GM18505 (cell line): ENCODE measurements at regions not wholly inside any gene's neighbourhood (a gene's known extent, or its start where the extent isn't known, plus 50 kb on each side); places are given as distances from the start of the nearest gene placed in this dataset.

Experiments
- ATAC-seq: cut with Tn5 transposase; IDR thresholded peaks from one replicate; pipeline ENCODE4 v1.9.1; 2021; ENCODE audit not compliant: unreplicated experiment
- POLR2A ChIP-seq: IDR thresholded peaks from 4 replicates; pipeline ENCODE4 v1.6.1; 2011; ENCODE audit warnings: borderline replicate concordance; ENCODE audit not compliant: insufficient read depth, insufficient read length; ENCODE audit errors: extremely low read depth

GRCh38 chr2:15805206-15805605 lies 135.1 kb upstream of the MYCN start:
- TF ChIP-seq POLR2A, result no peak
- no peak for ATAC-seq

DNA sequence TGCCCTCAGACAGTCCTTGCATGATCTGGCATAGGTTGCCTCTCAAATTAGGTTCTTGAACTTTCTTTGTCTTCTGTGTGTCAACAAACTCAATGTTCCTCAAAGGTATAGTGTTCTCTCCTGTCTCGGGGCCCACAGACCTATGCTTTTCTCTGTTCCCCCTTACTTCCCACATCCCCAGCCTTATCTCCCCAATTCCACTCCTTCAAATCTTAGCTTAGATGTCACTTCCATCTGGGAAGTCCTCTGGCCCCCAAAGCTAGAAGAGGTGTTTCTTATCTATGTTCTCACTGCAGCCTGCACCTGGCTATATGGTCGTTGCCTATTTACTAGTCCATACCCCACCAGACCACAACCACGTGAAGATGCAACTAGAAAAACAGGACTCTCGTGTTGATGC lies 134.6 kb upstream of the MYCN start:
- TF ChIP-seq POLR2A, result no peak
- ATAC-seq, result no peak

- no peak for TF ChIP-seq POLR2A
- ATAC-seq, result no peak
These were observed 133.4 kb upstream of the MYCN start for GRCh38 chr2:15806801-15807417.

DNA sequence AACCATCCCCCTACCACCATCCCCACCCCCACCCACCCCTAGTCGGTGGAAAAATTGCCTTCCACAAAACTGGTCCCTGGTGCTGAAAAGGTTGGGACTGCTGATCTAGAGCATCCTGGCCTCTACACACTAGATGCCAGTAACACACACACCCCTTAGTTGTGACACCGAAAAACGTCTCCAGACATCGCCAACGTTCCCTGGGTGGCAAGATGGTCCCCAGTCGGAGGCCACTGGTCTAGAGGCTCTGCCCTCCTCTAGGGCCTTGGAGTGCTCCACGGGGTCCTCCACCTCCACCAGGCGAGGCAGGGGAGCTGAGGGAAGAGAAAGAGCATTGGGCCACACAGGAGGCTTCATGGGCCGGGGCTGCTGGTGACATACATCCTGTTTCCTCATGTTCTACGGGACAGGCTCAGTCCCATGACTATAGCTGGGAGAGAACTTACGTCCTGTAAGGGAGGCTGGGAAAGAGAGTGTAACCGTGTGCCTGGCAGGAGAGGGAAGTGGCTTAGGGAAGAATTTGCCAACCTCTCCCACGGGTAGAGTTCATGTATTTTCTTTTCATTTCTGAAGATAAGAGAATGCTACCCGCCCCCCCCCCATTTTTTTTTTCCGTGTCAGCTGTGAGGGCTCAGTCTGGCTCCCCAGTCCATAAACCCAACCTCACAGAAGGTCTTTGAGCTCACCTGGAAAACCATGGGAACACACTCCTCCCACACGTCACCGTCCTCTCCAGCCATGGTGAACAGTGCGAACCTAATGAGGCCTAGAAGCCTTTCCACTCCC lies 132.7 kb upstream of the MYCN start:
- ATAC-seq, result no peak
- no peak for TF ChIP-seq POLR2A

GRCh38 chr2:15808204-15808910 lies 132.0 kb upstream of the MYCN start:
- ATAC-seq, result no peak
- TF ChIP-seq POLR2A, result no peak

DNA sequence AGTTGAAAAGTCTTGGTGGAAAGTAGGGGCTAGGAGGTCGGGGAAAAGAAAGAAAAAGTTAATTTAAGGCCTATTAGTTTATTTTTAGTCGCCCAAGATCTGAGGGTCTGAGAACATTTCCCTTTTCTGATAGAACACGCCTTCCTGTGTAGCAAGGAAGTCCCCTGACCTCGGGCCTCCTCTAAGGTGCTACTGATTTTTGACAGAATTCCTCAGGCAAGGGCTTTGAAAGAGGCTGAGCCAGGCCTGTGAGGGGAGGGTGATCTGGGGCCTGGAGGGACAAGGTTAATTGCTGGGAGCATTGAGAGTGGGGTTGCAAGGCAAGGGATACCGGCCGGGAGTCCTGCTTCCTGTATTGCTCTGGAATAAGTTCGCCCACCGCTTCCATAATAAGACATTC lies 131.4 kb upstream of the MYCN start:
- no peak for TF ChIP-seq POLR2A
- no peak for ATAC-seq

- TF ChIP-seq POLR2A, result no peak
- no peak for ATAC-seq
These were observed 130.9 kb upstream of the MYCN start for GRCh38 chr2:15809404-15809803.

- TF ChIP-seq POLR2A, result no peak
- ATAC-seq, result no peak
These were observed 129.7 kb upstream of the MYCN start for GRCh38 chr2:15810477-15811150.

- no peak for ATAC-seq
- no peak for TF ChIP-seq POLR2A
These were observed 129.0 kb upstream of the MYCN start for GRCh38 chr2:15811367-15811766.

GRCh38 chr2:15812187-15812780 lies 128.1 kb upstream of the MYCN start:
- ATAC-seq, result no peak
- no peak for TF ChIP-seq POLR2A

DNA sequence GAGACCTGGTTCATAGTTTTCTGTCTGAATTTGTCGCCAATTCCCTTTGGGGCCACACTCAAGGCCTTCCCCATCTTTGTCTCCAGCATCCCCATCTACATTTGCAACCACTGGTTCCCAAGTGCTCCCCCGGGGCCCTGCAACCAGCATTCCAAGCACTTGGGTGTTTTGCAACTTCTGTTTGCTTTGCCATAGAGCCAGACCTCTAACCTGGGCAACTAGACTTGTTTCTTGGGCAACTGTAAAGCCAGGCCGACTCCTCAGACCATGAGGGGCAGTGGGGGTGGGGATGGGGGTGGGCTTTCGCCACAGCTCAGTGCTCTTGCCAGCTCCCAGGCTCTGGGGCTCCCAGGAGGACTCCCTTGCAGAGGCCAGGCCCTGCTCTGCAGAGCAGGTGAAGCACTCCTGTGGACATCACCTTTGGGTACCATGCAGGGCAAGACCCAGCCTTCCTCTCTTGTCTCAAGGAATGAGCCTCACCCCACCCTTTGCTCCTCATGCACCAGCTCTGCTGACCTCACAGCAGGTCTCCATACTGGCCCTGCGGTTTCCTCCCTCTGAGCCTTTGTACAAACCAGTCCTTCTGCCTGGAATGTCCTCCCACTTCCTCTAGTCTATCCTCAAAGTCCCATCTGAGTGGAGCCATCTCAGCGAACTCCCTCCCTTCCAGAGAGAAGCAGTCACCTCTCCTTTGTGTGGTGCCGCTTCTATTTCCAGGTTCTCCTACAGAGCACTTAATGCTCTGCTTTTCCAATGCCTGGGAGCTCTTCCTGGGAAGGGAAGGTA lies 126.7 kb upstream of the MYCN start:
- TF ChIP-seq POLR2A, result no peak
- no peak for ATAC-seq

DNA sequence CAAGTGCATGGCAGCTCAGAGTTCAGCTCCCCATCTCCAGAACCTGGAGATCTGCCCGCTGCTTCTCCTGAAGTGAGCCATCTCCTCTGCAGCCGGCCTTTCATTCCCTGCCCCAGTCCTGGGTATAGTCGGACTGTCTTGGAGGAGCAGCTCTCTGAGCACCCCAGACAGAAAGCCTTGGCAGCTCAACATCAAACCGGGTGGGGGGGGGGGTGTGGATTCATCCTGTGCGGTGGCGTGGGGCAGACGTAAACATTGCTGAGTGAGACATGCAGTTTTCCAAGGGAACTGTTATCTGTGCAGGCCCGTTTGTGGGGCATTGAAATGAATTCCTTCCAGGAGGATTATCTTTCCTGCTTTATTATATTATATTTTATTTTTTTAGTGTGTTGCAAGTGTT lies 125.9 kb upstream of the MYCN start:
- TF ChIP-seq POLR2A, result no peak
- no peak for ATAC-seq
